Ascending aorta (tissue), 2 donors: ENCODE measurements at regions not wholly inside any gene's neighbourhood (a gene's known extent, or its start where the extent isn't known, plus 50 kb on each side); places are given as distances from the start of the nearest gene placed in this dataset.
"Not testable (repeated sequence)": the region's sequence is repeated elsewhere in the genome, so short reads cannot be mapped to it uniquely, and the experiment has no call there.

Experiments
- DNase-seq, 2 donors: peaks; one replicate each; pipeline ENCODE4 v3.0.0-alpha.2; 2019; ENCODE audit warnings: low spot score in 2 of 2
- H3K27ac ChIP-seq, 2 donors: fragments of 200-600 bp; sonication (generic); one replicate each; pipeline ENCODE4 v1.5.1; 2016 to 2017; ENCODE audit warnings: mild to moderate bottlenecking in 1 of 2
- H3K27me3 ChIP-seq: fragments of 200-600 bp; sonication (generic); one replicate; pipeline ENCODE4 v1.5.1; 2017
- H3K36me3 ChIP-seq, 2 donors: fragments of 200-600 bp; sonication (generic); one replicate each; pipeline ENCODE4 v1.5.1; 2016
- H3K4me1 ChIP-seq, 2 donors: fragments of 200-600 bp; sonication (generic); one replicate each; pipeline ENCODE4 v1.5.1; 2016 to 2017; ENCODE audit warnings: mild to moderate bottlenecking in 1 of 2
- H3K4me3 ChIP-seq, 2 donors: fragments of 200-600 bp; sonication (generic); one replicate each; pipeline ENCODE4 v1.5.1; 2016 to 2017; ENCODE audit warnings: mild to moderate bottlenecking in 1 of 2
- H3K9me3 ChIP-seq, 2 donors: fragments of 200-600 bp; sonication (generic); one replicate each; pipeline ENCODE4 v1.5.1; 2016
- intact Hi-C: fragments of 100-400 bp; cut with DNase I; formaldehyde crosslinking; loops from one replicate; pipeline ENCODE4 v1.15.1; 2023
- TF ChIP-seq, protein P1 (sequence below), 3 experiments: fragments of 200-600 bp in 2 of 3; fragments of 450-650 bp in 1 of 3; sonication (generic) in 2 of 3; IDR thresholded peaks; one replicate each; pipeline ENCODE4 v1.5.1; 2016 to 2019; ENCODE audit warnings: antibody characterized with exemption in 3 of 3, mild to moderate bottlenecking in 1 of 3, moderate library complexity in 1 of 3

DNA sequence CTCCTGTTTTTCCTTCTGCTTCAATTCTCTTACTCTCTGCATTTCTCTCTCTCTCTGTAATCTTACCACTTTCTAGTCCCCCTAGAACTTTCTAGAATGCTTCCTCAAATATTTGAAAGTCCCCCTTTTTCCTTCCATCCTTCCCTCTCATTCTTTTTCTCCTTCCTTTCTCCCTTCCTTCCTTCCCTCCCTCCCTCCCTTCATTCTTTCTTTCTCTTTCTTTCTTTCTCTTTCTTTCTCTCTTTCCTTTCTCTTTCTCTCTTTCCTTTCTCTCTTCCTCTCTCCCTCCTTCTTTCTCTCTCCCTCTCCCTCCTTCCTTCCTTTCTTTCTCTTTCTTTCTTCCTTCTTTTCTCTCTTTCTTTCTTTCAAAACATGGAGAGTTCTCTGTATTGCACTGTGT is 201.4 kb upstream of the IGF1 start:
- TF ChIP-seq, protein P1, sequence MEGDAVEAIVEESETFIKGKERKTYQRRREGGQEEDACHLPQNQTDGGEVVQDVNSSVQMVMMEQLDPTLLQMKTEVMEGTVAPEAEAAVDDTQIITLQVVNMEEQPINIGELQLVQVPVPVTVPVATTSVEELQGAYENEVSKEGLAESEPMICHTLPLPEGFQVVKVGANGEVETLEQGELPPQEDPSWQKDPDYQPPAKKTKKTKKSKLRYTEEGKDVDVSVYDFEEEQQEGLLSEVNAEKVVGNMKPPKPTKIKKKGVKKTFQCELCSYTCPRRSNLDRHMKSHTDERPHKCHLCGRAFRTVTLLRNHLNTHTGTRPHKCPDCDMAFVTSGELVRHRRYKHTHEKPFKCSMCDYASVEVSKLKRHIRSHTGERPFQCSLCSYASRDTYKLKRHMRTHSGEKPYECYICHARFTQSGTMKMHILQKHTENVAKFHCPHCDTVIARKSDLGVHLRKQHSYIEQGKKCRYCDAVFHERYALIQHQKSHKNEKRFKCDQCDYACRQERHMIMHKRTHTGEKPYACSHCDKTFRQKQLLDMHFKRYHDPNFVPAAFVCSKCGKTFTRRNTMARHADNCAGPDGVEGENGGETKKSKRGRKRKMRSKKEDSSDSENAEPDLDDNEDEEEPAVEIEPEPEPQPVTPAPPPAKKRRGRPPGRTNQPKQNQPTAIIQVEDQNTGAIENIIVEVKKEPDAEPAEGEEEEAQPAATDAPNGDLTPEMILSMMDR (IDR thresholded peaks at IDR 0.05) = no peak
- no peak for DNase-seq
- intact Hi-C loops = no loop called here
- no peaks in the 10 kb centered on the region for H3K4me1 ChIP-seq
- no peaks in the 10 kb centered on the region for H3K36me3 ChIP-seq
- no peak overlapping the region for H3K4me3 ChIP-seq
- no peak overlapping the region for H3K27ac ChIP-seq
- H3K9me3 ChIP-seq = no peaks in the 10 kb centered on the region
- H3K27me3 ChIP-seq = no peaks in the 10 kb centered on the region

DNA sequence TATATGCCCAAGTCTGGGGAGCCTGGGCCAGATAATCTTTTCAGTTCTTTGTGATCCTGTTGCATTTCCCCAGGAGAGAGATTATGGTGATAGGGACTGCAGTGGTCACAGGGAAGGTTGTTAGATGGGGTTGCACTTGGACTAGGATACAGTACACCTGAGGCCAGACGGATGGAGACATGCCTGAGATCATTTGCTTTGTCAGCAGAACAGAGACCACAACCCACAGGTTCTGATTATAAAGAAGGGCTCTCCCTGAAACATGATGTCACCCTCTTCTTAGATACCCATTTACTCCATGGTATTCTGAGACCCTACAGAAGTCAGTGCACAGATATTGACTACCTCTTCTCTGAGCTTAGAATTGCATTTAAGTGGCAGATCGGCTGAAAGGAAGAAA is 200.9 kb upstream of the IGF1 start:
- Histone ChIP-seq H3K27me3 (no peaks in the 10 kb centered on the region), H3K27ac (no peak overlapping the region), H3K9me3 (no peaks in the 10 kb centered on the region), H3K36me3 (no peaks in the 10 kb centered on the region), H3K4me3 (no peak overlapping the region), H3K4me1 (no peaks in the 10 kb centered on the region)
- intact Hi-C loops = no loop called here
- TF ChIP-seq, protein P1 (IDR thresholded peaks at IDR 0.05) = no peak
- no peak for DNase-seq

DNA sequence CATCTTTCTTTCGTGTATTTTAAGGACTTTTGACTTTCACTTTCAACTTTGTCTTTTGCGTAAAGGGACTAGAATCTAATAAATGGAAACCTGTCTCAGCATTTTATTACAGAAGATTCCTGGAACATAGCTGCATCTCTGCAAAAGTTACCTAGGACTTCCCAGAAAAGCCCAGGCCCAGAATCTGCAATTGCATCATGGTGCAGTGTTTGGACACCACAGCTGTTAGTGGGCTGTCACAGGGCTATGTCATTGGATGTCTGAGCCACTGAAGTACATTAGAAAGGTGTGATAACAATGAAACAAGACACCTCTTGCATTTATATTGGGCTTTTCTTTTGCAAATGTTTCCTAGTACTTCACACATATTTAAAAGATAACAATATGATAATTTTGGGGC is 199.9 kb upstream of the IGF1 start:
- DNase-seq = no peak
- intact Hi-C loops = no loop called here
- TF ChIP-seq, protein P1 (IDR thresholded peaks at IDR 0.05) = no peak
- no peaks in the 10 kb centered on the region for H3K36me3 ChIP-seq
- no peak overlapping the region for H3K27ac ChIP-seq
- H3K9me3 ChIP-seq = no peaks in the 10 kb centered on the region
- no peak overlapping the region for H3K4me3 ChIP-seq
- H3K27me3 ChIP-seq = no peaks in the 10 kb centered on the region
- H3K4me1 ChIP-seq = no peaks in the 10 kb centered on the region

DNA sequence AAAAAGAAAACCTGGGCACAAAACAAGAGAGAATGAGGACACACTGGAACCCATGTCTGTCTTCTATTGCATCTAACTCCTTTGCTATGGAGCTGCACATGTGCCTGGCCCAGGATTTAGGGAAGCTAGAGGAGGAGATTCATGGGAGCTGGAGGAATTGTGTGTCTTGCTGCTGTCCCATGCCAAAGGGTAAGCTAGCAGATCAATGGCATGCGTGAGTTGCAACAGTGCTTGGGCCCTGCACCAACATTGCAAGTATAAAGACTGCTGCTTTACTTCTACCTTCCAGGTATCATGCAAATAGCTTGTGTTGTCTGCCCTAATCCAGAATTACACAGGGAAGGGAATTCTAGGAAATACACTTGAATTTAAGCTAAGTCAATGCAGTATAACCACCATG is 196.4 kb upstream of the IGF1 start:
- intact Hi-C loops = no loop called here
- TF ChIP-seq, protein P1 (IDR thresholded peaks at IDR 0.05) = no peak
- Histone ChIP-seq H3K27ac (no peak overlapping the region), H3K27me3 (no peaks in the 10 kb centered on the region), H3K4me1 (no peaks in the 10 kb centered on the region), H3K4me3 (no peak overlapping the region), H3K36me3 (no peaks in the 10 kb centered on the region), H3K9me3 (peaks cover 0 to 7% of the 10 kb centered on the region in 2 donors)
- no peak for DNase-seq

DNA sequence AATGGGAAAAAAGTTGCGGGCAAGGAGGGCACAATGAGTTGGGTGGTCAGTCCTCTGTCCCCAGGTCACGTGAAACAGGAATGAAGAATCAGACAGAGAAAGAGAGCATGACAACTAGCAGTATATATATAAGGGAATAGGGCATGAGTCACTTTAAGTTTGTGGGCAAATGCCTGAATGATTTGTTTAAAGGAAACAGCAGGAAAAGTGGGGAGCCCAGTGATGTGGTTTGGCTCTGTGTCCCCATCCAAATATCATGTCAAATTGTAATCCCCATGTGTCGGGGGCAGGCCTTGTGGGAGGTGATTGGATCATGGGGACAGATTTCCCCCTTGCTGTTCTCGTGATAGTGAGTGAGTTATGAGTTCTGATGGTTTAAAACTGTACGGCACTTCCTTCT is 195.3 kb upstream of the IGF1 start:
- Histone ChIP-seq H3K4me1 (no peaks in the 10 kb centered on the region), H3K36me3 (no peaks in the 10 kb centered on the region), H3K27ac (no peak overlapping the region), H3K4me3 (no peak overlapping the region), H3K9me3 (peaks cover 0 to 7% of the 10 kb centered on the region in 2 donors), H3K27me3 (no peaks in the 10 kb centered on the region)
- TF ChIP-seq, protein P1 (IDR thresholded peaks at IDR 0.05) = no peak
- intact Hi-C loops = no loop called here
- DNase-seq = no peak

DNA sequence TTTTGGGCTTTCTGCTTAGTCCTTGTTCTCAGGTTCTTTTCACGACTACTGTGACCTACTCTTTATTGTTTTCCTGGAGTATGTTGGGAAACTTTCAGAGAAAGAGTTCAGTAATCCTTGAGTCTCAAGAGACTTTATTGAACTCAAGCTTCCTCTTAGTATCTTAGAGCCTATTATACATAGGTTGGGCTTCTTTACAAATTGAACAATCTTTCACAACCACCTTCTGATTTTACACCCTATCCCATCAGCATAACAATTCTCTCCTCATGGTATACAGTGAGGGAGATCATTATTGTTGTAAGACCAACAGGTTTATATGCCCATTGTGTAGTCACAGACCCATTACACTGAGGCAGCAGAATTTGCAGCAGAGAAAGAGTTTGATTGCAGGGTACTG is 193.2 kb upstream of the IGF1 start:
- no peak overlapping the region for H3K27ac ChIP-seq
- H3K4me1 ChIP-seq = no peaks in the 10 kb centered on the region
- TF ChIP-seq, protein P1 (IDR thresholded peaks at IDR 0.05) = no peak
- no peak for DNase-seq
- no peak overlapping the region for H3K4me3 ChIP-seq
- H3K9me3 ChIP-seq = peaks cover 0 to 7% of the 10 kb centered on the region in 2 donors
- no peaks in the 10 kb centered on the region for H3K36me3 ChIP-seq
- intact Hi-C loops = no loop called here
- no peaks in the 10 kb centered on the region for H3K27me3 ChIP-seq

DNA sequence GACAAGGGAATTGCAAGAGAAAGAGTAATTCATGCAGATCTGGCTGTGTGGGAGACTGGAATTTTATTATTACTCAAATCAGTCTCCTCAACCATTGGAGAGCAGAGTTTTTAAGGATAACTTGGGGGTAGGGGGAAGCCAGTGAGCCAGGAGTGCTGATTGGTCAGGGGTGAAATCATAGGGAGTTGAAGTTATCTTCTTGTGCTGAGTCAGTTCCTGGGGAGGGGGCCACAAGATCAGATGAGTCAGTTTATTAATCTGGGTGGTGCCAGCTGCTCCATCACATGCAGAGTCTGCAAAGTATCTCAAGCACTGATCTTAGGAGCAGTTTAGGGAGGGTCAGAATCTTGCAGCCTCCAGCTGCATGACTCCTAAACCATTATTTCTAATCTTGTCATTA is 191.8 kb upstream of the IGF1 start:
- not testable (repeated sequence) for H3K36me3 ChIP-seq, DNase-seq

More for the DNA sequence above, 191.8 kb upstream of the IGF1 start:
- intact Hi-C loops, H3K27me3 ChIP-seq, H3K27ac ChIP-seq, H3K4me3 ChIP-seq, H3K9me3 ChIP-seq, H3K4me1 ChIP-seq: not testable (repeated sequence)
